GM18508 (cell line): ENCODE measurements at regions not wholly inside any gene's neighbourhood (a gene's known extent, or its start where the extent isn't known, plus 50 kb on each side); places are given as distances from the start of the nearest gene placed in this dataset.

Experiments
- ATAC-seq: cut with Tn5 transposase; IDR thresholded peaks from one replicate; pipeline ENCODE4 v1.9.1; 2021; ENCODE audit warnings: moderate number of reproducible peaks; ENCODE audit not compliant: insufficient read depth, unreplicated experiment

GRCh38 chr10:44326474-44327030 is 58.3 kb downstream of the CXCL12 start:
- no peak for ATAC-seq

GRCh38 chr10:44325596-44326307 is 59.1 kb downstream of the CXCL12 start:
- no peak for ATAC-seq

- ATAC-seq, result no peak
Observed at GRCh38 chr10:44325157-44325556, 59.7 kb downstream of the CXCL12 start.

GRCh38 chr10:44323838-44324237 is 61.1 kb downstream of the CXCL12 start:
- no peak for ATAC-seq

- no peak for ATAC-seq
Observed at GRCh38 chr10:44322137-44322536, 62.8 kb downstream of the CXCL12 start.

- ATAC-seq, result no peak
Observed at GRCh38 chr10:44320756-44321155, 64.1 kb downstream of the CXCL12 start.

- no peak for ATAC-seq
Observed at GRCh38 chr10:44317856-44318255, 67.0 kb downstream of the CXCL12 start.

GRCh38 chr10:44316922-44317215 is 68.0 kb downstream of the CXCL12 start:
- no peak for ATAC-seq

GRCh38 chr10:44316187-44316921 is 68.5 kb downstream of the CXCL12 start:
- no peak for ATAC-seq

- ATAC-seq, result no peak
Observed at GRCh38 chr10:44314802-44315460, 70.0 kb downstream of the CXCL12 start.

- ATAC-seq, result no peak
Observed at GRCh38 chr10:44313761-44314165, 71.1 kb downstream of the CXCL12 start.

GRCh38 chr10:44312401-44312800 is 72.5 kb downstream of the CXCL12 start:
- ATAC-seq, result no peak

GRCh38 chr10:44311563-44312051 is 73.3 kb downstream of the CXCL12 start:
- ATAC-seq, result no peak

- no peak for ATAC-seq
Observed at GRCh38 chr10:44310762-44311562, 73.9 kb downstream of the CXCL12 start.

- no peak for ATAC-seq
Observed at GRCh38 chr10:44309939-44310761, 74.7 kb downstream of the CXCL12 start.

GRCh38 chr10:44309361-44309760 is 75.5 kb downstream of the CXCL12 start:
- ATAC-seq, result no peak

- ATAC-seq, result no peak
Observed at GRCh38 chr10:44308935-44309334, 76.0 kb downstream of the CXCL12 start.

- no peak for ATAC-seq
Observed at GRCh38 chr10:44307691-44308090, 77.2 kb downstream of the CXCL12 start.

- ATAC-seq, result no peak
Observed at GRCh38 chr10:44306762-44307161, 78.1 kb downstream of the CXCL12 start.
